Stimulated activated CD8-positive, alpha-beta memory T cell treated with anti-CD3 and anti-CD28 coated beads, Interleukin-4, amount 100 ng/mL, for 1 hour (primary cell): ENCODE measurements at regions not wholly inside any gene's neighbourhood (a gene's known extent, or its start where the extent isn't known, plus 50 kb on each side); places are given as distances from the start of the nearest gene placed in this dataset.

ENCODE experiments used
- DNase-seq, 2 donors: peaks; one replicate each; pipeline ENCODE4 v3.0.0-alpha.2; 2020; ENCODE audit warnings: low read depth in 2 of 2, low spot score in 1 of 2

GRCh38 chr20:40806929-40807820, 118.1 kb upstream of the MAFB start:
- no peak for DNase-seq

GRCh38 chr20:40807821-40808170, 118.8 kb upstream of the MAFB start:
- no peak for DNase-seq

DNA sequence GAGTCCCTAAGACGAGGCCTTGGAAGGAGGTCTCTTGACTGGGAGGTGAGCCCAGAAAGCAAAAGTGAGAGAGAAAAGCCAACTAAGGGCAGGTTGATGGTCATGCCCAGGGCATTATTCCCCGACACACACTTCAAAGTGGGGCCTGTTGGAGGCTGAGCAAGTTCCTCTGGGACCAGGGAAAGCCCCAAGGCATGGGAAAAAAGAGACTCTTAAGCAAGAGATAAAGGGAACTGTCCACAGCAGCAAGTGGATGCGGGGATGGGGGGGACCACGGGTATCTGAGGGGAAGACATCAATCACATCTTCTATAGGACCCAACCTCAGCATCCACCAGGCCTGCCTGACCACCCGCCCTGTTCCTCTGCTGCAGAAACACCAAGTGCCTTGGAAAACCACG, 119.9 kb upstream of the MAFB start:
- no peak for DNase-seq

DNA sequence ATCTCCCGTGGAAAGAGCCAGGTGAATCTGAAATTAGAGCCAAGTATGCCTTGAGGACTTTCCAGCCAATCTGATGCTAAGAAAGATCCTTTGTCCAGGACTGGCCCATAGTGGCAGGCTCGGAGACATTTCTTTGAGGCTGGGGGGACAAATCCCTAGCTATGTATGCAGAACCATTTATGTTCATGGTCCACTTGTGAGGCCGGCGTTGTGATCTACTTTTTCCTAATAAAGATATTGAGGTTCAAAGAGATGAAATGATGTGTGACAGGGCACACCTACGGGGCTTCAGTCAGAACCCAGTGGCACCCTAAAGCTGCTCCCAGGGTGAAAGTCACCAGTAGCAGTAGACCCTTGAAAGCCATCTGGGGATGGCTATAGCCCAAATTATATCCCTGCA, 120.3 kb upstream of the MAFB start:
- no peak for DNase-seq

DNA sequence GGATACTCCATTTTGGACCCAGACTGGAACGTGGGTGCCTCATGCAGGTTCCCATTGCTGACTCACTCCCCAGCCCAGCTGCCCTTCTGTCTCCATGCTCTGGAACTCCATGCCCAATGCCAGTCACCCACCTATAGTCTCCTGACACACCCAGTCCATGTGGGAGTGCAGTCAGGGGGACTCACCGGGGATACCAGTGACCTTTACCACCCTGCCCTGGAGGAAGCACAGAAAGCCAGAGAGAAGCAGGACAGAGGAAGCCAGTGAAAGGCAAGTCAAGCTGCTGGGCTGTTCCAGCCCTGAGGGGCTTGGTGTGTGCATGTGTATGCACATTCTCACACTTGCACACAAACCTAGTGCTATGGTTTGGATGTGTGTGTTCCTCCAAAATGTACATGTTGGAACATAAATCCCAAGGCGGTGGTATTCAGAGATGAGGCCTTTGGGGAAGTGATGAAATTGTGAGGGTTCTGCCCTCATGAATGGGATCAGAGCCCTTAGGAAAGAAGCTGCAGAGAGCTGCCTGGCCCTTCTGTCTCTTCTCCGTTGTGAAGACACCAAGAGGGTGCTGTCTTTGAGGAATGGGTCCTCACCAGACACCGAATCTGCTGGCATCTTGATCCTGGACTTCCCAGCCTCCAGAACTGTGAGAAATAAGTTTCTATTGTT, 121.4 kb upstream of the MAFB start:
- no peak for DNase-seq

- DNase-seq, result no peak
These were observed 122.0 kb upstream of the MAFB start for GRCh38 chr20:40811004-40811403.

DNA sequence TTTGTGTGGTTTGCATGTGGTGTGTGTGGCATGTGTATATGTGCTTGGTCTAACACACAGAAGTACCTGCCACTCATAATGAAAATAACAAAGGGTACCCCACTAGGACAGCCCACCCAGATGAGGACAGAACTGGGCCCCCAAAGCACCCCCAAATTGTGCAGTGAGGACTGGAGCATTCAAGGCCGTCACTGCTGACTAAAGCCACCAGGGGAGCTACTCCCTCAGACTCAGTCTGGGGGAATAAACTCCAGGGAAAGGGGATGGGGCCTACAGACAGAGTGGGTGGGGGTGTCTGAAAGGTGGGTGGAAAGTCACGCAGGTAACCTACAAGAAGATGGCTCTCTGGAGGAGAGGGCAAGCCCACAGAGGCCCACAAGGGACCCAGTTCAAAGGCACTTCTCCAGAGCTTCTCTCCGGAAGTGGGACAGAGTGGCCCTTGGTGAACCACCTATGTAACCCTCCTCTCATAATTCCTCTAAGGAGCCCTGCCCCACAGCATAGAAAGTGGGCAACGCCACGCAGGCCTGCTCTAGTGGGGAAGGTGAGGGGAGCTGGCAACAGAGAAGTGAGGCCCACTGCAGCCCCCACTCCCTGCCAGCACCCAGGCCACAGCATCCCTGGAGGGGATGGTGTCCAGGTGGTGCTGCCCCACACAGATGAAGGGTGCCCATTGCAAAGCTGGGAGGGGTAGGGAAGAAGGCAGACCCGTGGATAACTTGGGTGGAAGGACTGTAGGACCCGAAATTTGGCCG, 122.8 kb upstream of the MAFB start:
- no peak for DNase-seq

DNA sequence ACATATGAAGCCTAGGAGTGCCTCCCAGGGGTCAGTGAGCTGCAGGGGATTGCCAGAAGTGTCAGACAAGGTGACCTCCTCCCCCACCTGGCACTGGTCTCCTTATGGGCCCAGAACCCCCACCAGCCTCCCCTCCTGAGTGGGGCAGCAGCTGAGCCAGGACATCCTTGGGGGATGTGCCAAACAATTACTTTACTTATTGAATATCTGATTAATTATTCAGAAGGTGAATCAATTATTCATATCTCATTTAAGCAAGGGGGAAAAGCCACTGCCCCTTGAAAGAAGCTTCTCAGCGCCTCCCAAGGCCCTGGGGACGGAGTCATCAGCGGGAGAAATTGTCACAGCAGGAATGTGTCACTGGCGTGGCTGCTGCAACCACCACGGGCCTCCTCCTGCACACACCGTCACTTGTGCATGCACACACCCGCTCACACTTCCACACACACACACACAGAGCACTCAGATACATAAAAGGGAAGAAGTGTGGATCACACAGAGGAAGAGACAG, 123.4 kb upstream of the MAFB start:
- DNase-seq, result no peak

DNA sequence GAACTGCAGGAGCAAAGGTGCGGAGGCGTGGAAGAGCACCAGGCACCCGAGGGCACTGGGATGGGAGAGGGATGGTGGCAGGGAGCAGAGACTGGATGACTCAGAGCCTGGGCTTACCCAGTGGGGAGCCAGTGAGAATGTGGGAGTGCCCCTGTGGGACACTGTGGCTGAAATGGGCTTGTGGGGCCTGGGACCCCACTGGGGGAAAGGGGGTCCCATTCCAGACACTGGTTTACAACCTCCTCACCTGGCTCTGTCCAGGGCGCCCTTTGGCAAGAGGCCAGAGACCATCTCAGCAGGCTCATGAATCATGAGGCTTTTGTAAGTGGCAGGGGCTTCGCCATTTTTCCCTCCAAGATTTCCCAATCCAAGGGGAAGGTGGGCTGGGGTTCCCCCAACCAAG, 124.0 kb upstream of the MAFB start:
- DNase-seq, result no peak

DNA sequence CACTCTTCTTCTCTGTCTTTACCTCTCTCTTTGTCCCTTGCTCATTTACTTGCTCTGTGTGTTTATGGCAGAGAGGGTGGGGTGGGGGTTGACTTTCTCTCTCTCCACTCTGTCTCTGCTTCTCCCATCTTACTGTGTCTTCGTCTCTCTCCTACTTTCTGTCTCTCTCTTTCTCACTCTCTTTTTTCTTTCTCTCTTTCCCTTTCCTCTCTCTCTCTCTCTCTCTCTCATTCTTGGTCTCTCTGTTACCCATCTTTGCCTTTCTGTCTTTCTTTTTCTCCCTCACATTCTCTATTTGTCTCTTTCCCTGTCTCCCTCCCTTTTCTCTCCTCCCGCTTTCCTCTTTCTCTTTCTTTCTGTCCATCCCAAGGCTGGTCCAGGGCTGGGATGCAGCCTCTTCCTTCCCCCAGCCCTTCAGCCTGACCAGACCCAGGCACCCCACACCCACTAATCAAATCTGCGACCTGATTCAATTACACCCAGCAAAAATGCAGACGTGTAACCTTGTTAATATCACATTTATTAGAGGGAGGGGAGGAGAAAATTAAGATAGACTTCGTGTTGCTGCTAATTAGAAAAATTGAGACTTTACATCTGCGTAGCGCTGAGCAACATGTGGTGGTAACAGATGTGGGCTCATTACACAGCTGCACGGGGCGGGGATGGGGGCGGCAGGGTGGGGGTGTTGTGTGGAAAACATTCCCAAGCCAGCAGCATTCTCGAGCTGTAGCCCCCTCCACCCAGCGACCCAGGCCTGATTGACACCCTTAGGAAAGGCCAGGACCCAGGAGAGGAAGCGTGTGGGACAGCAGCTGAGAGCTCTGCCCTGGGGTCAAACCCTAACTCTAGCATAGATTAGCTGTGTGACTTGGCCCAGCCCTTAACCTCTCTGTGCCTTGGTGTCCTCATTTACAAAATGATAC, 124.9 kb upstream of the MAFB start:
- no peak for DNase-seq

- DNase-seq, result no peak
These were observed 125.6 kb upstream of the MAFB start for GRCh38 chr20:40814631-40814960.

- DNase-seq, result no peak
These were observed 126.4 kb upstream of the MAFB start for GRCh38 chr20:40815156-40816038.

GRCh38 chr20:40816039-40816352, 127.0 kb upstream of the MAFB start:
- DNase-seq, result no peak

- DNase-seq, result no peak
These were observed 132.4 kb upstream of the MAFB start for GRCh38 chr20:40821429-40821828.

DNA sequence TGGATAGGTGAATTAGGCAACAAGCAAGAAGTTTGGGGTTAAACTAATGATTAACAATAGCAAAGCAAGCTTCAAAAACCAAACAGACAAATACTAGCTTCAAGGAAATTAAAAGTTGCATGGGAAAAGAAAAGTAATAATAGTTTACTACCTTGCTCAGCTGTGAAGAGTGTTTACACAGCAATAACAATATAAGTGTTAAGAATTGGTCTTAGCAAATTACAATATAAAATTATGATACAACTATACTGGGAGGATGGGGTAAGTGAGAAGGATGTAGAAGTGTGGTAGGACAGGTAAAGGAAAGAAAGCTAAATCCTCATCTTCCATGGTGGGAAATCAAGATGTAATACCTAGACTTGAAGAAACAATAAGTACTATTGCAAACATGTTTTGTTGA, 137.7 kb upstream of the MAFB start:
- DNase-seq, result no peak

DNA sequence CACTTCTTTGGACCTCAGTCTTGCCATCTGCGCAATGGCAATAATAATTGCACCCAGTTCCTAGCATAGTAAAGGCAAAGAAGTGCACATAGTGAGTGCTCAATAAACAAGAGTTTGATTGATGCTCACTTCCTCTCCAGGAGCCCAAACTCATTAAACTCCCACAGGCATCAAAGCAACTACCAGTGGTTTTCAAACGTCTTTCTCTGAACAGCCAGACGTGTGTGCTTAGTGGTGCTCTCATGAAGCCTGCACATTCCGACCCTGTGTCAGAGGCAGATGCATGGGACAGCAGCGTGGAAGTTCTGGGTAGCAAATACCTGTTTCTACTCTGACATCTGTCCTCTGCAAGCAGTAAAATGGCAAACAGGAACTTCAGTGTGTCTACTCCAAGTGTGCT, 146.3 kb upstream of the MAFB start:
- DNase-seq, result no peak

- no peak for DNase-seq
These were observed 149.5 kb upstream of the MAFB start for GRCh38 chr20:40838509-40838908.

DNA sequence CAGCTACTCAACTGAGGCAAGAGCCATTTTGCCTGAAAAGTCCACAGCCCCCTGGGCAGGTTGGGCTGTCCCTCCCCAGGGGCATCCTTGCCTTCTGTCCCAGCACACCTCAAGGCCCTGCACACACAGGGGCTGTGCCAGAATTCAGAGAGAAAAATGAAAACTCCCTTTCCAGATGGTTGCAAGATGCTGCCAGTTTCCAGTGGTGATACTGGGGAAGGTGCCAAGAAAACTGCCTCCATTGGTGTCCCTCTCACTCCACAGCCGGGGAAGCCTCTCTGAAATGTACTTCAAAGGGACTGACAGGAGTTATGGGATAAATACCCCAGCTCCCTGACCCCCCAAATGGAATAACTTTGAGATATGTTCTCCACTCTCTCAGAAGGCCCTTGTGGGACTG, 154.2 kb upstream of the MAFB start:
- DNase-seq, result no peak

DNA sequence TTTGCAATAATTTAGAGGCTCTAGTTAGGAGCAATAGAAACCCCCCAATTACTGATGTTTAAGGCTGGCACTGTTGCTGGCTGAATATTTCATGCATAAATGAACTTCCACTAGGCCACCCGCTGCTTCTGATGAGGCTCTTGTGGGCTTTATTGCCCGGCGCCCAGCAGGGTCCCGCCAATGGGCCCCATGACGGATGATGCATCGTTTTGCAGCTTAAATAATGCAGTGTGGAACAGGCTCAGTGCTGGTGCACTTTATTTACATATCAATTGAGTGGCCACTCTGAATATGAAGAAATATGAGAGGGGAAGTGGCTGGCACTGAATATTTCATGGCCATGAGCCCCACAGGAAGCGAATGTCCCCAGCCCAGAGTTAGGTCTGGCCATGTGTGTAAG, 155.3 kb upstream of the MAFB start:
- DNase-seq, result no peak

DNA sequence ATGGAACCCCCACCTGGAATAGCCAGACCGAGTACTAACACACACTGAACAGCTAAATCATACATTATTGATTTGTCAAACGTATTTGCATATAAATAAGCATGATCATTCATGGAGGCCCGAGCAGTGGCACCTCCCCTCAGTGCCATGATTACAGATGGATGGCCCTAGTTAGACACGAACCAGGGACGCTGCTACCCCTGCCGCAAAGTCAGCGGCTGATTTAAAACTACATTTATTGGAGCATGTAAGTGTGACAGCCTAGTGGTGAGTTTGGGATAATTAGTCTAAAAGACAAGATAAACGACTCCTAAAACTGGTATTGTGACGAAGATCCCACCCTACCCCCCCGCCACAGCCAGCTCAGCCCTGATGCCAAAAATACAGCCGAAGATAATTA, 159.1 kb upstream of the MAFB start:
- no peak for DNase-seq
